ENCODE measurements at regions not wholly inside any gene's neighbourhood (a gene's known extent, or its start where the extent isn't known, plus 50 kb on each side); places are given as distances from the start of the nearest gene placed in this dataset.

- TF ChIP-seq YY1 (IDR thresholded peaks at IDR 0.05; ENCODE audit: insufficient read depth, insufficient read length) (no peak), ZNF274 (IDR thresholded peaks at IDR 0.05; ENCODE audit: low read depth, low read length) (no peak), SUZ12 (IDR thresholded peaks at IDR 0.05; ENCODE audit: extremely low read depth, insufficient read depth, insufficient read length) (no peak)
Observed at GRCh38 chr4:30821275-30821674, 101.1 kb downstream of the PCDH7 start.

Data from NT2/D1 (cell line).